ENCODE measurements at regions not wholly inside any gene's neighbourhood (a gene's known extent, or its start where the extent isn't known, plus 50 kb on each side); places are given as distances from the start of the nearest gene placed in this dataset.

DNA sequence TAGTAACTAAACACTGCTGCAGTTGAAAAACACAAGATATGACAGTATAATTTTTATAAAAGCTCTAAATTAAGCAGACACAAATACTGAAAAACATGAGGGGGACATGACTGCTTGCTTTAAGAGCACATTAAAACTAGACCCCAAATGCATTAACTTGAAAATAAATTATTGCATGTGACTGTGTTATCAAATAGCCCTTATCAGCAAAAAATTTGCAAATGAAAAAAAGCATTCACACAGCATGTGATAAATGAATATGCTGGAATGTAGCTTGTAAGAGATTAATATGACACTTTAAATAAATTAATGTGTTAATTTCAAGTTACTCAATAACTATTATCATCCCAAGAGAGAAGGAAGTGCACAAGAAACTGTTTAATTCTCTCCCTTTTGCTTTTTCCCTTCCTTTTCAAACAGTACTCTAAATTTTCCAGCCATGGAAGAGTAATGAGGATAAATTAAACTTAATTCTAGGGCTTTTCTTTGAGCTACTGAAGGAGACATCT lies 1422.1 kb upstream of the FLRT2 start:
- TF ChIP-seq EZH2 (IDR thresholded peaks at IDR 0.05; ENCODE audit: borderline replicate concordance) (no peak), EZH2phosphoT487 (IDR thresholded peaks at IDR 0.05; ENCODE audit: low read depth, severe bottlenecking, unreplicated experiment) (no peak)
- TF ChIP-seq, protein P1, sequence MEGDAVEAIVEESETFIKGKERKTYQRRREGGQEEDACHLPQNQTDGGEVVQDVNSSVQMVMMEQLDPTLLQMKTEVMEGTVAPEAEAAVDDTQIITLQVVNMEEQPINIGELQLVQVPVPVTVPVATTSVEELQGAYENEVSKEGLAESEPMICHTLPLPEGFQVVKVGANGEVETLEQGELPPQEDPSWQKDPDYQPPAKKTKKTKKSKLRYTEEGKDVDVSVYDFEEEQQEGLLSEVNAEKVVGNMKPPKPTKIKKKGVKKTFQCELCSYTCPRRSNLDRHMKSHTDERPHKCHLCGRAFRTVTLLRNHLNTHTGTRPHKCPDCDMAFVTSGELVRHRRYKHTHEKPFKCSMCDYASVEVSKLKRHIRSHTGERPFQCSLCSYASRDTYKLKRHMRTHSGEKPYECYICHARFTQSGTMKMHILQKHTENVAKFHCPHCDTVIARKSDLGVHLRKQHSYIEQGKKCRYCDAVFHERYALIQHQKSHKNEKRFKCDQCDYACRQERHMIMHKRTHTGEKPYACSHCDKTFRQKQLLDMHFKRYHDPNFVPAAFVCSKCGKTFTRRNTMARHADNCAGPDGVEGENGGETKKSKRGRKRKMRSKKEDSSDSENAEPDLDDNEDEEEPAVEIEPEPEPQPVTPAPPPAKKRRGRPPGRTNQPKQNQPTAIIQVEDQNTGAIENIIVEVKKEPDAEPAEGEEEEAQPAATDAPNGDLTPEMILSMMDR (IDR thresholded peaks at IDR 0.05; ENCODE audit: poor library complexity): no peak
